HTR-8/SVneo (cell line): ENCODE measurements at regions not wholly inside any gene's neighbourhood (a gene's known extent, or its start where the extent isn't known, plus 50 kb on each side); places are given as distances from the start of the nearest gene placed in this dataset.
"Not testable (repeated sequence)": the region's sequence is repeated elsewhere in the genome, so short reads cannot be mapped to it uniquely, and the experiment has no call there.

ENCODE experiments used
- DNase-seq: peaks from one replicate; pipeline ENCODE4 v3.0.0; 2011; ENCODE audit warnings: low spot score, mixed read lengths; ENCODE audit not compliant: insufficient read length
- FAIRE-seq: peaks from 2 replicates; lab custom pipeline; 2011; peaks lifted over from hg19 to GRCh38; lab: Jason Lieb, UNC

DNA sequence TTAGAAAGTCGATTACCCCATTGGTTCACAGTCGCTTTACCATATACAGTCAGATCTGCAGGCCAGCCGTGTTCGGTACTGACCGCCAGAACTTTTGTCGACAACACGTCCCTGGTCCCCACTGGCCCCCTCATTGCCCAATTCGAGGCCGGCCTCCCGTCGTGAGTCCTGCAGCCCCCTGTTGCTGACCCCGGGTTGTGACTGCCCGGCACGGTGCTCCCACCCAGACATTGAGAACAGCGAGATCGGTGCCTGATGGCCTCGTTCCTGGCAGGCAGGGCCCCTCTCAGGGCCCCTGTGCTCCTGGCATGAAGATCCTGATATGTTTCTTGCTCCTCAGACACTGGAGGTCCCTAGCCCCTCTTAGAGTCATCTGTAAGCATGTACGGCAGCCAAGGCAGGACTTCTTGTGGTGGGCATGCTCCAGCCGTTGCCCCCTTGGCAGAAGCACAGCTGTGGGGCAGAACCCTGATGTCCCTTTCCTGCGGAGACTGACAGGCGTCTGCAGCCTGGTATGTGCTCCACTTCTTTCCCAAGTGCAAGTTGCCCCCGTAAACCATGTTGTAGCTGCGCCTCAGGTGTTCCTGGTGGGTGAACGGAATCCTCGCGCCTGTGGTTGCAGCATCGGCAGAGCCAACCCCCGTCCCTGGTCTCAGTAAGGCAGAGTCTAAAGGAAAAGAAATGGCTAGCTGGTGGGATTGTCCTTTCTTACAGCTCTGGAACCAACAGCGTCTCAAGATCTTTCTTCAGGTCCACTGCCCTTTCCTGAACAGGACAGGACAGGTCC lies 123.2 kb upstream of the SPACA7 start:
- DNase-seq, result no peak
- no peak for FAIRE-seq

DNA sequence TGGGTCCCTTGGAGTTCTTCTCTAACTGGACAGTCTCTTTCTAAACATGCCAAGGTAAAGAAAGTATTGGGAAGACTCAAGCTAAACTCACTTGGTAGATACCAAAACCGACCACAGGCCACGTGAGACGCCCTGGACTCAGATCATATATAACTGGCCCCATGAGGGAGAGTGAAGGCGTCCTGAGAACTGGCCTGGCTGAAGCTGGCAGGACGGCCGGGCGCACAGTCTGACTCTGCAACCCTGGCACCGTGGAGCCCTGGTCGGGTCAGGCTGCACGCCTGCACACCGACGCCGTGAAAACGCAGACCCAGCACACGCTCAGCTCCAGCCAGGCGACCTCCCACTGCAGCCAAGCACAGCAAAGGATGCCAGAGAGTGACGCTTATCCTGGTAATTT lies 122.5 kb upstream of the SPACA7 start:
- no peak for DNase-seq
- FAIRE-seq, result no peak

DNA sequence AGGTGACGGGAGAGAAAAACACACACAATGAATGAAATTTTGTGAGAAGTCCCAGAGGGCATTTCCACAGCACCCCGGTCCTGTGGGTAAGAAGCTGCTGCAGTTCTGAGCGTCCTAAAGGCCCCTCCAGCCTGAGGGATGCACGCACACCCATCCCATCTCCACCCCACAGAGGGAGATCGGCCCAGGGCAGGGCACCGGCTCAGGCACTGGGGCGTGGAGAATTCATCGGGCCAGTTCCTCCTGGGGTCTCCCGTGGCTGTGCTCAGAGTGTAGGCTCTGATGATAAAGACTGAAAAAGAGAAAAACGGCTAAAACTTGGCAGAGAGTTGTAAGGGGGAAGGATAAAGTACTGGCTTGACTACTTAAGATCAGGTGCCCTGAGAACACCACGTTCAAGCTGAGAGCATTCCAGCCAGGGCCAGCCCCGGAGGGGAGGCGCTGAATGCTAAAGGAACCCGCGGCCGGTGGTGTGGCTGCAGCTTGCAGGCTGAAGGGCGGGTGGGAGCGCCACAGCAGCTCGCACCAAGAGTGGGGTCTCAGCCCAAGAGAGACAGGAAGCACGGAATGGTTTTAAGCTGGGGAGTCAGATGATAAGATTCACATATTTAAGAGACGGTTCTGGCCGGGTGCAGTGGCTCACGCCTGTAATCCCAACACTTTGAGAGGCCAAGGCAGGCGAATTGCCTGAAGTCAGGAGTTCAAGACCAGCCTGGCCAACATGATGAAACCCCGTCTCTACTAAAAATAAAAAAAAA lies 121.9 kb upstream of the SPACA7 start:
- FAIRE-seq (no peak), DNase-seq (no peak)

GRCh38 chr13:112254900-112255299 lies 121.3 kb upstream of the SPACA7 start:
- DNase-seq (no peak), FAIRE-seq (no peak)

- no peak for FAIRE-seq
- DNase-seq, result no peak
These were observed 120.5 kb upstream of the SPACA7 start for GRCh38 chr13:112255550-112256120.

DNA sequence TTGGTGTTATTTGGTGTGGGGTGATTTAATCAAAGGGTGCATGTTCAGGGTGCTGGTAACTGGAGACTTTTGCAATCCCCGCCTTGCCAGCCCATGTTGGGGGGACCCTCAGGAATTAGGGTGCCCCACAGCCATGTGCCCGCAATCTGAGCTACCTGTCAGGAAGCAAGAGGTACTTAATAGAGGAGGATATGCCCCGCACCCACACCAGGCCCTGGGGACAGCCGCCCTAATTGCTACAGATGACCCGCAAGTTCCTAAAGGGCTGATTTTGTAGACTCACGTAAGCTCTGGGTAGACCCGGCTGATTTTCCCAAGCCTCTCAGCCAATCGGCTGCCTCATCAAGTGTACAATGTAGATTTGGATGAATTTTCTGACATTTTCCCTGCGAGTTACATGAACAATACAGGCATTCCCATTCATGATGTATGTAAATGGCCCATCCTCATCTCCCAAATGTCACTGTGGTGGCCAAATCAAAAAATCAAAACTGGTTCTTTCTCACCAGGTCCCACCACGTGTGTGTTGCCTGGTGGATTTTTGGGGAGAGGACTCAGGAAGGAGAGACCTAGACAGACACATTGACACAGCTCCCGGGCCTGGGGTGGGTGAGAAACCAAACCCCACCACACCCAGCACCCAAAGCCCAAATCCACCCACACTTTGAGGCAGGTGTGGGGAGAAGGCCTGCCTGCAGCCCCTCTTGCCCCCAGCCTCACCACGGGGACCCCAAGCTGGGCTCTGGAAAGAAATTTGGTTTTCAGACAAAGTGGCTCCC lies 119.2 kb upstream of the SPACA7 start:
- DNase-seq (no peak), FAIRE-seq (no peak)

DNA sequence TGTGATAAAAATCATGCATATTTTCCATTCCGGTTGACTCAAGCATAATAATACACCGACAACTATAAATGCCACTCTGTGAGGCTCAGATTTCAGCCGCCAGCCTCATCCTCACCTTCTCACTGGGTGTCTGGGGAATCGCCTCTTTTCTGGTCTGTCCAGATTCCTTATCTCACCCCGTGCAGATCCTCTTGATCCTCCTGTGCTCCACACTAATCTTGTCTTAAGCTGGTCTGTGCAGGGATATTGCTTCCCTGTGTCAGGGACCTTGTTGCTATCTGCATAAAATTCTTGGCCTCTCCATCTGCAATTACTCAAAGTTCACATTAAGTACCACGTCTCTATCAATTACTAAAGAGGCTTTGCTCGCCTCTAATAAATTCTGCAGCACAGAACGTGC lies 116.6 kb upstream of the SPACA7 start:
- FAIRE-seq, result no peak
- DNase-seq, result no peak

DNA sequence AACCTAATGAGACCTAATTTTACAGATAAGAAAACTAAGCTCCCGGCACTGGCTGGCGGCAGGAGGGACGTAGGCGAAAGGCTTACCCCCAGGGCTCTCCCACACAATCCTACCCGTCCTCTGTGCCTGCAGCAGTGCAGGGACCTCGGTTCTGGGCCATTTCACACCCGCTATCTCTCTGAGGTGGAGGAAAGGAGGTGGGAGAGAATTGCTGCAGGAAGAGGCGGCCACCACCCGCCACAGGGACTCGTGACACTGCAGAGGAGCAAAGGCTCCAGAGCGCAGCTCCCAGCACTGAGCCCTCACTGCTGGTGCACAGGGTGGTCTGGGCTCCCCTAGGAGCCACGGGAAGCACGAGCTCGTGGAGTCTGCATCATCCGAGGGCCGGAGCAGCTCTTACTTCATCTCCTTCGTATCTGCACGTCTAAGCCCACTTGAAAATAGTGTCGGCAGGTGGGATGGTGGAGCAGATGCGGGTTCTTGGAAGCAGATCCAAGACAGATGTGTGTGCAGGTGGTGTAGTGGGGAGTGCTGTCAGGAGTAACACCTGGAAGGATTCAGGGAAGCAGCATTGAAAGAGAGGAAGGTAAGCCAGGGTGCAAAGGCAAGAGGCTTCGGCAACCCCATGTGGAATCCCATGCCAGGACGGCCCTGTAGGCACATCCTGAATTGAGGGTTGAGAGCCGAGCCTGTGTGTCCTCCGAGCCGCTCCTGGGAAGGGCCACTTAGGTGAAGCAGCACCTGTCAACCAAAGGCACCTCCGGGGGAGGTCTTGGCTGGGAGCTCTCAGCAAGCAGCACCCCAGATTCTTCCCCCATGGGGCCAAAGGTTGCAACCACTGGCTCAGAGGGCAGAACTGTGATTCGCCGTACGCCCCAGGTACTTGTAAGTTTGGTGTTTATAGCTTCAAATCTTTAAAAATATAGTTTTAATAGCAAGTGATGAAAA lies 115.8 kb upstream of the SPACA7 start:
- no peak for DNase-seq
- FAIRE-seq, result no peak

GRCh38 chr13:112261924-112262323 lies 114.2 kb upstream of the SPACA7 start:
- no peak for FAIRE-seq

GRCh38 chr13:112263152-112263551 lies 113.0 kb upstream of the SPACA7 start:
- FAIRE-seq (no peak), DNase-seq (no peak)

More at GRCh38 chr13:112261924-112262323, 114.2 kb upstream of the SPACA7 start:
- no peak for DNase-seq

DNA sequence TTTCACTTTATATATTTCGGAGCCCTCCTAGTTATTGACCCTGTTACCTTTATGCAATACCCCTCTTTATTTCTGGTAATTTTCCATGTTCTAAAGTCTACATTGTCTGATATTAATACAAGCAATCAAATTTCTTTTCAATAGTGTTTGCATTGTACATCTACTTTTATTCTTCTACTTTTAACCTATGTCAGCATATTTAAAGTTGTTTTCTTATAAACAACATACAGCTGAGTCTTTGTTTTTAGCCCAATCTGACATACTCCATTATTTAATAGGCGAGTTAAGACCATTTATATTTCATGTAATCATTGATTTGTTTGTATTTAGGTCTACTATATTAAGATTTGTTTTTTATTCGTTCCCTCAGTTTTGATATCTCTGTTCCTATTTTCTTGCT lies 108.5 kb upstream of the SPACA7 start:
- DNase-seq (no peak), FAIRE-seq (no peak)

DNA sequence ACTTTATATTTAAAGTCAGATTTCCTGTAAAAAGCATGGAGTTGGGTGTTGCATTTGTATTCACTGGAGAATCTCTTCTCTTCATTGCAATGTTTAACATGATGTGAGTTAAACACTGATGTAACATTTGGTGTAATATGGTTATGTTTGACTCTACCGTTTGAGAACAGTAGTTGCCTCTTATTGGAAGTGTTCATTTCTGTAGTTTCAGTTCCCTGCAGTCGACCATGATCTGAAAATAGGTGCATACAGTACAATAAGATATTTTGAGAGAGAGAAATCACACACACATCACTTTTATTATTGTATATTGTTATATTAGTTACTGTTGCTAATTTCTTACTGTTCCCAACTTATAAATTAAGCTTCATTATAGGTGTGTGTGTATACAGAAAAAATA lies 105.2 kb upstream of the SPACA7 start:
- FAIRE-seq (no peak), DNase-seq (no peak)

DNA sequence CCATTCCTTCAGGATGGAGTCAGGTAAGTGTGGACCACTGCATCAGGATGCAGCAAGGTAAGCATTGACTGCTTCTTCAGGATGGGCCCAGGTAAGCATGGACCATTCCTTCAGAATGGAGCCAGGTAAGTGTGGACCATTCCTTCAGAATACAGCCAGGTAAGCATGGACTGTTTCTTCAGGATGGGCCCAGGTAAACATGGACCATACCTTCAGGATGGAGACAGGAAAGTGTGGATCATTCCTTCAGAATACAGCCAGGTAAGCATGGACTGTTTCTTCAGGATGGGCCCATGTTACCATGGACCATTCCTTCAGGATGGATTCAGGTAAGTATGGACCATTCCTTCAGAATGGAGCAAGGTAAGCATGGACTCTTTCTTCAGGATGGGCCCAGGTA lies 89.4 kb upstream of the SPACA7 start:
- DNase-seq, FAIRE-seq: not testable (repeated sequence)

DNA sequence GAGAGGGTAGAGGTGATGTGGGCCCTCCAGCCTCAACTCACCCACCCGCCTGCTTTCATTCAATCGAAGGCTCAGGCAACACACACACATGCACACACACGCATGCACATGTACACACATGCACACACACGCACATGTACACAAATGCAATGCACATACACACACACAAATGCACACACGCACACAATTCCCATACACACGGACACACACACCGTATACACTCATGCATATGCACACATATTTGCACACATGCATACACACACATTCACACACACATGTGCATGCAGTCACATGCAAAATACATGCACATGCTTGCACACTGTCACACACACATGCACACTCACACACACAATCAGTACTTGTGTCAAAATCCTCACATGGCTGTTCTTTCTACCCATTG lies 55.9 kb upstream of the SPACA7 start:
- FAIRE-seq, result no peak

GRCh38 chr13:112322557-112322956 lies 53.6 kb upstream of the SPACA7 start:
- FAIRE-seq (no peak), DNase-seq (no peak)

More for the DNA sequence above, 55.9 kb upstream of the SPACA7 start:
- no peak for DNase-seq

GRCh38 chr13:112324116-112324515 lies 52.0 kb upstream of the SPACA7 start:
- FAIRE-seq (no peak), DNase-seq (no peak)

DNA sequence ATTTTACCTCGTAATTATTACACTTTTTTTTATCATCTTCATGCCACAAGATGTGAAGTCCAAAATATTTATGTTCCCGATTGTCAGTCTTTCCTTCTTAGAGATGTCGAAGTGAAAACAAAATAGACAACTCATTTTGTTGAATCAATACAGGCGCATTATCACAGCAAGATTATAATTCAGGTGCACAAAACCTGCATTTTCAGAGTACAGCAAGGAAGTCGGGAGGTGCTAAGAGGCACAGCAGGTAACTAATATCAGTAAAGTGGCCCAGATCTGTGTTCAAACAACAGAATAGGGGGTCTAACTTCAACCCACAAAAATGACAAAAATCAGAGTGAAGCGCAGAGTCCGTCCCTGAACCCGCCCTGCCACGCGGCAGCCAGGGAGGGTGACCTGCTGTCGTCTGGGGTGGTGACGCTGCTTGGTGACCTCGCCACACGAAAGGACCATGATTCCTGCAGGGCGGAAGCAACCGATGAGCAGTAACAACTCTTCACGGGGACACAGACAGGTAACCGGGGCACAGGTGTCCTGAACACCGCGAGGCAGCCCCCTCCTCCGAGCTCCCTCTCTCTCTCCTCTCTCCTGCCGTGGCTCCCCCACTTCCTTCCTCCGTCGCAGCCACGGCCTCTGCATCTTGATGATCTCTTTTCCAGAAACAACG lies 50.9 kb upstream of the SPACA7 start:
- no peak for DNase-seq
- FAIRE-seq, result no peak

GRCh38 chr13:112325920-112326645 lies 50.1 kb upstream of the SPACA7 start:
- DNase-seq, result no peak
- no peak for FAIRE-seq
